Panc1 (cell line): ENCODE measurements at regions not wholly inside any gene's neighbourhood (a gene's known extent, or its start where the extent isn't known, plus 50 kb on each side); places are given as distances from the start of the nearest gene placed in this dataset.

Experiments used
- ATAC-seq: fragments of 200-7000 bp; cut with Tn5 transposase; 2 replicates; pipeline ENCODE4 v1.9.1; 2020; ENCODE audit warnings: mild to moderate bottlenecking, moderate library complexity
- BruUV-seq: library from RNA; stranded (reverse); fragments of 400-500 nt; replicated peaks from 2 replicates; lab custom pipeline; 2021; lab: Mats Ljungman, UMichigan
- CTCF ChIA-PET: fragments of 300-600 bp; sonication (Branson Sonifier 250); formaldehyde crosslinking; loops from one replicate; lab custom pipeline; 2022; ENCODE audit warnings: antibody characterized with exemption; lab: Charles Lee
- POLR2A ChIA-PET: fragments of 300-600 bp; sonication (Branson Sonifier 250); formaldehyde crosslinking; loops from one replicate; lab custom pipeline; 2022; ENCODE audit warnings: antibody characterized with exemption; lab: Charles Lee
- DNase-seq: peaks from one replicate; pipeline ENCODE4 v3.0.0-alpha.2; 2010; ENCODE audit warnings: low read depth, low spot score
- H3K27ac ChIP-seq: 2 replicates; pipeline ENCODE4 v1.5.1; 2011; ENCODE audit warnings: mild to moderate bottlenecking, low read length, inconsistent platforms
- H3K27me3 ChIP-seq: fragments of 200-500 bp; sonication (Bioruptor generic); 2 replicates; pipeline ENCODE4 v1.6.0; 2014; ENCODE audit warnings: low read length, inconsistent platforms; ENCODE audit not compliant: control insufficient read depth, insufficient read depth
- H3K36me3 ChIP-seq: fragments of 200-500 bp; sonication (Bioruptor generic); 2 replicates; pipeline ENCODE4 v1.5.1; 2014; ENCODE audit warnings: inconsistent platforms, mild to moderate bottlenecking, low read length, moderate library complexity; ENCODE audit not compliant: control insufficient read depth, insufficient read depth
- H3K4me1 ChIP-seq: 2 replicates; pipeline ENCODE4 v1.5.1; 2011; ENCODE audit warnings: inconsistent platforms, mild to moderate bottlenecking, low read length, moderate library complexity; ENCODE audit not compliant: control insufficient read depth, insufficient read depth
- H3K4me3 ChIP-seq, 2 experiments: 2 replicates each; pipeline ENCODE4 v1.5.1; 2011 to 2012; ENCODE audit warnings: low read depth in 2 of 2, low read length in 2 of 2, mild to moderate bottlenecking in 2 of 2, inconsistent platforms in 1 of 2, moderate library complexity in 1 of 2
- H3K9me3 ChIP-seq: fragments of 200-500 bp; sonication (Bioruptor generic); 2 replicates; pipeline ENCODE4 v1.5.1; 2014; ENCODE audit warnings: low read depth, mild to moderate bottlenecking, inconsistent platforms, low read length, moderate library complexity; ENCODE audit not compliant: control insufficient read depth, insufficient read depth
- CTCF ChIP-seq: fragments of 450-650 bp; IDR thresholded peaks from 2 replicates; pipeline ENCODE4 v1.5.1; 2017; ENCODE audit warnings: mild to moderate bottlenecking
- POLR2AphosphoS5 ChIP-seq: IDR thresholded peaks from 2 replicates; pipeline ENCODE4 v1.6.1; 2012; ENCODE audit warnings: mild to moderate bottlenecking, low read depth, low read length, moderate library complexity
- SIN3A ChIP-seq: IDR thresholded peaks from 2 replicates; pipeline ENCODE4 v1.6.1; 2012; ENCODE audit warnings: low read depth, mild to moderate bottlenecking, low read length, moderate library complexity, borderline replicate concordance; ENCODE audit not compliant: insufficient read depth
- TCF7L2 ChIP-seq: IDR thresholded peaks from 2 replicates; pipeline ENCODE4 v1.6.1; 2011; ENCODE audit warnings: mild to moderate bottlenecking, low read depth, low read length, inconsistent platforms
- in situ Hi-C: cut with HindIII; loops from 2 replicates; pipeline ENCODE4 v1.10.0; 2016; ENCODE audit warnings: low sequenced_read_pairs, low pct_unique_long_range_greater_than_20kb
- intact Hi-C: fragments of 100-400 bp; cut with micrococcal nuclease; formaldehyde crosslinking; loops from one replicate; pipeline ENCODE4 v1.10.0; 2022; ENCODE audit not compliant: unreplicated experiment
- TF ChIP-seq, protein P1 (sequence below), 2 experiments: IDR thresholded peaks; 2 replicates each; pipeline ENCODE4 v1.6.1; 2011 to 2012; ENCODE audit warnings: low read depth in 2 of 2, control low read depth in 1 of 2, low read length in 1 of 2, mild to moderate bottlenecking in 1 of 2, moderate library complexity in 1 of 2; ENCODE audit not compliant: insufficient read depth in 1 of 2

DNA sequence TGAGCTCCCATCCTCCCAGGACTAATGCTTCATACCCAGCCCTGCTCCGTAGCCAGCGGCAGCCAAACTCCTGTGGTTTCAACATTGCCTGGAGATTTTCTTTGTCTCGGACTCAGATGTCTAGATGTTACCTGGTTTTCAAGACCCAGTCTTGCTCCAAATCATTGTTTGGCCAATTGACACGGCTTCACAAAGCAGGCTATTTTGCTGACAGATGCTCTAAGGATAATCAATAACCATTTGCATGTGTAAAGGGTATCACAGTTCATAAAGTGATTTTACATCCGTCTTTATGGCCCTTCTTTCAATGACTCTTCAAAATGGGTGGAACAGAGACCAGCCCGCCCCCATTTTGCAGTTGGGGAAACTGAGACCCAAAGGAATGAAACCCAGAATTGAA, 153.4 kb downstream of the SALL1 start:
- H3K36me3 ChIP-seq = no peaks in the 10 kb centered on the region
- H3K27me3 ChIP-seq = no peaks in the 10 kb centered on the region
- TF ChIP-seq, protein P1, sequence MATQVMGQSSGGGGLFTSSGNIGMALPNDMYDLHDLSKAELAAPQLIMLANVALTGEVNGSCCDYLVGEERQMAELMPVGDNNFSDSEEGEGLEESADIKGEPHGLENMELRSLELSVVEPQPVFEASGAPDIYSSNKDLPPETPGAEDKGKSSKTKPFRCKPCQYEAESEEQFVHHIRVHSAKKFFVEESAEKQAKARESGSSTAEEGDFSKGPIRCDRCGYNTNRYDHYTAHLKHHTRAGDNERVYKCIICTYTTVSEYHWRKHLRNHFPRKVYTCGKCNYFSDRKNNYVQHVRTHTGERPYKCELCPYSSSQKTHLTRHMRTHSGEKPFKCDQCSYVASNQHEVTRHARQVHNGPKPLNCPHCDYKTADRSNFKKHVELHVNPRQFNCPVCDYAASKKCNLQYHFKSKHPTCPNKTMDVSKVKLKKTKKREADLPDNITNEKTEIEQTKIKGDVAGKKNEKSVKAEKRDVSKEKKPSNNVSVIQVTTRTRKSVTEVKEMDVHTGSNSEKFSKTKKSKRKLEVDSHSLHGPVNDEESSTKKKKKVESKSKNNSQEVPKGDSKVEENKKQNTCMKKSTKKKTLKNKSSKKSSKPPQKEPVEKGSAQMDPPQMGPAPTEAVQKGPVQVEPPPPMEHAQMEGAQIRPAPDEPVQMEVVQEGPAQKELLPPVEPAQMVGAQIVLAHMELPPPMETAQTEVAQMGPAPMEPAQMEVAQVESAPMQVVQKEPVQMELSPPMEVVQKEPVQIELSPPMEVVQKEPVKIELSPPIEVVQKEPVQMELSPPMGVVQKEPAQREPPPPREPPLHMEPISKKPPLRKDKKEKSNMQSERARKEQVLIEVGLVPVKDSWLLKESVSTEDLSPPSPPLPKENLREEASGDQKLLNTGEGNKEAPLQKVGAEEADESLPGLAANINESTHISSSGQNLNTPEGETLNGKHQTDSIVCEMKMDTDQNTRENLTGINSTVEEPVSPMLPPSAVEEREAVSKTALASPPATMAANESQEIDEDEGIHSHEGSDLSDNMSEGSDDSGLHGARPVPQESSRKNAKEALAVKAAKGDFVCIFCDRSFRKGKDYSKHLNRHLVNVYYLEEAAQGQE (IDR thresholded peaks at IDR 0.05; ENCODE audit: insufficient read depth in 1 of 2, low read depth in 2 of 2, low read length in 1 of 2) = no peak
- no peak for TF ChIP-seq TCF7L2
- TF ChIP-seq POLR2AphosphoS5 = no peak
- TF ChIP-seq SIN3A = no peak
- TF ChIP-seq CTCF = no peak
- ATAC-seq (no peak), DNase-seq (no peak)
- POLR2A ChIA-PET = no interaction called here
- intact Hi-C loops = no loop called here
- in situ Hi-C loops = no loop called here
- H3K27ac ChIP-seq = no peak overlapping the region
- H3K4me1 ChIP-seq = no peaks in the 10 kb centered on the region
- CTCF ChIA-PET = no interaction called here
- no peaks in the 10 kb centered on the region for H3K9me3 ChIP-seq
- no TSS peak for BruUV-seq
- no peak overlapping the region for H3K4me3 ChIP-seq

- intact Hi-C loops = no loop called here
- H3K36me3 ChIP-seq = no peaks in the 10 kb centered on the region
- no peak for DNase-seq
- H3K27ac ChIP-seq = no peak overlapping the region
- no peak overlapping the region for H3K4me3 ChIP-seq
- no TSS peak for BruUV-seq
- in situ Hi-C loops = no loop called here
- H3K27me3 ChIP-seq = no peaks in the 10 kb centered on the region
- no peaks in the 10 kb centered on the region for H3K4me1 ChIP-seq
- H3K9me3 ChIP-seq = no peaks in the 10 kb centered on the region
- ChIA-PET CTCF (no interaction called here), POLR2A (no interaction called here)
- no peak for ATAC-seq
- TF ChIP-seq CTCF = no peak
- TF ChIP-seq, protein P1 (IDR thresholded peaks at IDR 0.05; ENCODE audit: insufficient read depth in 1 of 2, low read depth in 2 of 2, low read length in 1 of 2) = no peak
- no peak for TF ChIP-seq POLR2AphosphoS5
- TF ChIP-seq SIN3A = no peak
- no peak for TF ChIP-seq TCF7L2
These were observed 154.3 kb downstream of the SALL1 start for GRCh38 chr16:50996830-50997186.
